ENCODE measurements at regions not wholly inside any gene's neighbourhood (a gene's known extent, or its start where the extent isn't known, plus 50 kb on each side); places are given as distances from the start of the nearest gene placed in this dataset.

DNA sequence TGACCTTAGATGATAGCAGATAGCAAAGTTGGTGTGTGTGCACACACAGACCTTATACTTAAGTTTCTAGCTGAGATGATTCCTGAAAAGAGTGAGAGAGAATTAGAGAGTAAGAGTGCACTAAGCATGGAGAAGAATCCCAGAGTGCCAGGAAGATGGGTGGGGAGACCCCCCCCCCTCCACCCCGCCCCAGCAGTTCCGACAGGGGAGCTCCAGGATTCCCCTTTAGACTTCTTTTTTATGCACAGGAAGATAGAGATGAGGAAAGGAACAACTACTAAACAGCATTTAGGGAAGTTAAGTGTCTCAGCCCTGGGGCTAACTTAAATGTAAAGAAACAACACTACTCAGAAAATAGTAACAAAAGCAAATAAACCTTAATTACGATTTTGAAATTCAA lies 878.0 kb upstream of the GOT2 start:
- TF ChIP-seq CBFA2T2 (conservative IDR thresholded peaks at IDR 0.05) (no peak), ELF1 (tag; IDR thresholded peaks at IDR 0.05) (no peak), HNRNPLL (IDR thresholded peaks at IDR 0.05; ENCODE audit: low read depth, low read length, poor library complexity, severe bottlenecking) (no peak), ZMIZ1 (IDR thresholded peaks at IDR 0.05; ENCODE audit: low read depth in 2 of 2, low read length in 2 of 2) (no peak), NRF1 (conservative IDR thresholded peaks at IDR 0.05 in 1 of 2, IDR thresholded peaks at IDR 0.05 in 1 of 2) (no peak), POLR2H (tag; IDR thresholded peaks at IDR 0.05; ENCODE audit: low read depth) (no peak), NFYB (IDR thresholded peaks at IDR 0.05; ENCODE audit: extremely low read depth, insufficient read length) (no peak), RFX7 (CRISPR knock-in tag; IDR thresholded peaks at IDR 0.05) (no peak), MLLT1 (IDR thresholded peaks at IDR 0.05) (no peak)
- TF ChIP-seq, protein P1, sequence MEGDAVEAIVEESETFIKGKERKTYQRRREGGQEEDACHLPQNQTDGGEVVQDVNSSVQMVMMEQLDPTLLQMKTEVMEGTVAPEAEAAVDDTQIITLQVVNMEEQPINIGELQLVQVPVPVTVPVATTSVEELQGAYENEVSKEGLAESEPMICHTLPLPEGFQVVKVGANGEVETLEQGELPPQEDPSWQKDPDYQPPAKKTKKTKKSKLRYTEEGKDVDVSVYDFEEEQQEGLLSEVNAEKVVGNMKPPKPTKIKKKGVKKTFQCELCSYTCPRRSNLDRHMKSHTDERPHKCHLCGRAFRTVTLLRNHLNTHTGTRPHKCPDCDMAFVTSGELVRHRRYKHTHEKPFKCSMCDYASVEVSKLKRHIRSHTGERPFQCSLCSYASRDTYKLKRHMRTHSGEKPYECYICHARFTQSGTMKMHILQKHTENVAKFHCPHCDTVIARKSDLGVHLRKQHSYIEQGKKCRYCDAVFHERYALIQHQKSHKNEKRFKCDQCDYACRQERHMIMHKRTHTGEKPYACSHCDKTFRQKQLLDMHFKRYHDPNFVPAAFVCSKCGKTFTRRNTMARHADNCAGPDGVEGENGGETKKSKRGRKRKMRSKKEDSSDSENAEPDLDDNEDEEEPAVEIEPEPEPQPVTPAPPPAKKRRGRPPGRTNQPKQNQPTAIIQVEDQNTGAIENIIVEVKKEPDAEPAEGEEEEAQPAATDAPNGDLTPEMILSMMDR (IDR thresholded peaks at IDR 0.05 in 2 of 3, conservative IDR thresholded peaks at IDR 0.05 in 1 of 3; ENCODE audit: insufficient read depth in 2 of 3, low read depth in 1 of 3, low read length in 3 of 3), result no peak
